Sigmoid colon (tissue), 6 donors: ENCODE measurements at regions not wholly inside any gene's neighbourhood (a gene's known extent, or its start where the extent isn't known, plus 50 kb on each side); places are given as distances from the start of the nearest gene placed in this dataset.

ENCODE experiments used
- DNase-seq: peaks from one replicate; pipeline ENCODE4 v3.0.0-alpha.2; 2019
- H3K27ac ChIP-seq, 4 donors: fragments of 200-600 bp; sonication (generic); one replicate each; pipeline ENCODE4 v1.5.1; 2016 to 2019; ENCODE audit warnings: mild to moderate bottlenecking in 1 of 4
- H3K27me3 ChIP-seq, 3 donors: fragments of 200-600 bp; sonication (generic); one replicate each; pipeline ENCODE4 v1.5.1; 2019; ENCODE audit warnings: mild to moderate bottlenecking in 1 of 3
- H3K36me3 ChIP-seq, 4 donors: fragments of 200-600 bp; sonication (generic); one replicate each; pipeline ENCODE4 v1.5.1; 2016 to 2019
- H3K4me1 ChIP-seq, 4 donors: fragments of 200-600 bp; sonication (generic); one replicate each; pipeline ENCODE4 v1.5.1; 2017 to 2019
- H3K4me3 ChIP-seq, 4 donors: fragments of 200-600 bp; sonication (generic); one replicate each; pipeline ENCODE4 v1.5.1; 2017 to 2019; ENCODE audit warnings: mild to moderate bottlenecking in 2 of 4, moderate library complexity in 1 of 4
- H3K9me3 ChIP-seq, 4 donors: fragments of 200-600 bp in 3 of 4; sonication (generic) in 3 of 4; one replicate each; pipeline versions ENCODE4 v1.5.1 to v1.6.1; 2013 to 2019
- CTCF ChIP-seq, 4 experiments: fragments of 450-650 bp in 3 of 4; fragments of 200-600 bp in 1 of 4; IDR thresholded peaks; one replicate each; pipeline ENCODE4 v1.5.1; 2016 to 2019; ENCODE audit warnings: antibody characterized with exemption in 4 of 4, mild to moderate bottlenecking in 3 of 4, moderate library complexity in 2 of 4
- EP300 ChIP-seq, 4 donors: sonication (generic); formaldehyde crosslinking; IDR thresholded peaks; one replicate each; pipeline ENCODE4 v1.6.1; 2017; ENCODE audit warnings: antibody characterized with exemption in 4 of 4
- POLR2A ChIP-seq, 2 donors: fragments of 450-650 bp; IDR thresholded peaks; one replicate each; pipeline ENCODE4 v1.6.1; 2016; ENCODE audit warnings: antibody characterized with exemption in 2 of 2, mild to moderate bottlenecking in 2 of 2, moderate library complexity in 2 of 2
- POLR2AphosphoS5 ChIP-seq, 4 donors: sonication (generic); formaldehyde crosslinking; IDR thresholded peaks; one replicate each; pipeline ENCODE4 v1.6.1; 2017; ENCODE audit warnings: antibody characterized with exemption in 4 of 4
- WGBS, 2 donors: extraction: QIAGEN DNeasy Blood & Tissue Kit; methylation state at CpG; one replicate each; pipeline ENCODE4 v1.1.7; 2013; 5-methylcytosine and 5-hydroxymethylcytosine counted together
- intact Hi-C: fragments of 100-400 bp; cut with DNase I; formaldehyde crosslinking; loops from one replicate; pipeline ENCODE4 v1.15.1; 2023
- donor health status: healthy with polysubstance abuse.
- donor health status: healthy.

GRCh38 chr4:110682311-110682710 is 59.4 kb upstream of the PITX2 start:
- Histone ChIP-seq H3K27me3 (no peaks in the 10 kb centered on the region), H3K4me1 (no peaks in the 10 kb centered on the region), H3K9me3 (no peaks in the 10 kb centered on the region), H3K36me3 (no peaks in the 10 kb centered on the region), H3K4me3 (no peak overlapping the region), H3K27ac (no peak overlapping the region)
- DNase-seq = no peak
- WGBS, 2 donors = 73 to 83% methylated on average over 1 of the region's 1 CpG
- intact Hi-C loops = no loop called here
- TF ChIP-seq POLR2A (IDR thresholded peaks at IDR 0.05) = no peak

DNA sequence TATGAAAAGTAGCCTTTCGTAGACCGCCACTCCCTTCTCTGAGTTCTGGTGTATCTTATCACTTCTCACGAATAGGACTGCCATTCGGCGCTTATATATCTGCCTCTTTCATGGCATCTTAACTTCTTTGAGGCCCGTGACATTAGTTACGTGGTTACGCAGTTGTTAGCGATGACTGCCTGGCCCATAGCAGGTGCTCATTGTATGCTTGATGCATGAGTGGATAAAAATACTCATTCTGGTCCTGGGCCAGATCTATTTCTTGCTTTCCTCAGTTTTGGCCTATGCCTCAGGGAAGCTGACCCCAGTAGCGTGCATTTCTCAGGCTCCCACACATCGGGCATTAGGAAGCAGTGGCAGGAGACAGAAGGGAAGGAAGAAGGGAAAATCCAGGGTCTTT is 60.7 kb upstream of the PITX2 start:
- intact Hi-C loops = no loop called here
- Histone ChIP-seq H3K9me3 (no peaks in the 10 kb centered on the region), H3K4me3 (no peak overlapping the region), H3K27me3 (no peaks in the 10 kb centered on the region), H3K27ac (no peak overlapping the region), H3K4me1 (no peaks in the 10 kb centered on the region), H3K36me3 (no peaks in the 10 kb centered on the region)
- WGBS, 2 donors = 95 to 97% methylated on average over 11 of the region's 11 CpGs
- TF ChIP-seq POLR2AphosphoS5 (IDR thresholded peaks at IDR 0.05) (no peak), POLR2A (IDR thresholded peaks at IDR 0.05) (no peak), EP300 (IDR thresholded peaks at IDR 0.05) (no peak), CTCF (IDR thresholded peaks at IDR 0.05) (no peak)
- DNase-seq = no peak

- intact Hi-C loops = no loop called here
- Histone ChIP-seq H3K4me3 (no peak overlapping the region), H3K4me1 (no peaks in the 10 kb centered on the region), H3K36me3 (no peaks in the 10 kb centered on the region), H3K9me3 (no peaks in the 10 kb centered on the region), H3K27me3 (no peaks in the 10 kb centered on the region), H3K27ac (no peak overlapping the region)
- WGBS, 2 donors = 94 to 96% methylated on average over 6 of the region's 6 CpGs
- DNase-seq = no peak
- TF ChIP-seq CTCF (IDR thresholded peaks at IDR 0.05) = no peak
- no peak for TF ChIP-seq POLR2AphosphoS5 (IDR thresholded peaks at IDR 0.05)
- no peak for TF ChIP-seq POLR2A (IDR thresholded peaks at IDR 0.05)
- no peak for TF ChIP-seq EP300 (IDR thresholded peaks at IDR 0.05)
These were observed 79.4 kb upstream of the PITX2 start for GRCh38 chr4:110702326-110702725.

DNA sequence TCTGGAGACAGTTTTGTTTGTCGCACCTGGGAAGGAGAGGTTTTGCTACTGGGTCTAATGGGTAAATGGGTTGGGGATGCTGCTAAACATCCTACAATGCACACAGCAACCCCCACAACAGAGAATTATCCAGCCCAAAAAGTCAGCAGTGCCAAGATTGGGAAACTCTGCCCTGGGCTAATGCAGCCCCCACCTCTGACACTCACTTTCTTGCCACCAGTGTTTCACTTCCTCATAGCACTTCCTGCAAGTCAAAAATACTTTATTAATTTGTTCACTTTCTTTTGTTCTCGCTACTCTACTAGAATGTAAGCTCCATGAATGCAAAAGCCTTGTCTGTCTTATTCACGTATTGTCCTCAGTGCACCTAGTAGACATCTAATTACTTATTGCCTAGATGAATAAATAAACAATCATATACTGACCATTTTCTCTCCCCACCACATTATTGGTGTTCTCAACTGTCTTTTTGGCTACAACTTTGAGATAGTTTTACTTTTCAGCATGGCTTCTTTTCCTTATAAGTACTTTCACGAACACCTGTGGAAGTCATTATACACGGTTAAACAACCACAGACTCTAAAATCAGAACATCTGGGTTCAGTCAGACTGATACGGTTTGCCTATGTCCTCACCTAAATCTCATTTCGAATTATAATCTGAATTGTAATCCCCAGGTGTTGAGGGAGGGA is 82.0 kb upstream of the PITX2 start:
- WGBS, 2 donors = 76 to 93% methylated on average over 7 of the region's 7 CpGs
- no peak for DNase-seq

DNA sequence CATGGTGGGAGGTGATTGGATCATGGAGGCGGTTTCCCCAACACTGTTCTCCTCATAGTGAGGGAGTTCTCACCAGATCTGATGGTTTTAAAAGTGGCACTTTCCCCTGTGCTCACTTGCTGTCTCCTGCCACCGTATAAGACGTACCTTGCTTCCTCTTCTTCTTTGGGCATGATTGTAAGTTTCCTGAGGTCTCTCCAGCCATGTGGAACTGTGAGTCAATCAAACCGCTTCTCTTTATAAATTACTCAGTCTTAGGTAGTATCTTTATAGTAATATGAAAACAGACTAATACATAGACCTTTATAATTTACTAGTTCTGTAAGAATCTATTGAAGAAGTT is 82.5 kb upstream of the PITX2 start:
- Histone ChIP-seq H3K27ac (no peak overlapping the region), H3K4me3 (no peak overlapping the region), H3K36me3 (no peaks in the 10 kb centered on the region), H3K4me1 (no peaks in the 10 kb centered on the region), H3K9me3 (no peaks in the 10 kb centered on the region), H3K27me3 (no peaks in the 10 kb centered on the region)
- 81 to 90% methylated on average over 4 of the region's 4 CpGs for WGBS, 2 donors
- DNase-seq = no peak
- intact Hi-C loops = no loop called here
- TF ChIP-seq POLR2AphosphoS5 (IDR thresholded peaks at IDR 0.05) (no peak), POLR2A (IDR thresholded peaks at IDR 0.05) (no peak), CTCF (IDR thresholded peaks at IDR 0.05) (no peak), EP300 (IDR thresholded peaks at IDR 0.05) (no peak)

More for the DNA sequence above, 82.0 kb upstream of the PITX2 start:
- Histone ChIP-seq H3K4me1 (no peaks in the 10 kb centered on the region), H3K36me3 (no peaks in the 10 kb centered on the region), H3K4me3 (no peak overlapping the region), H3K27ac (no peak overlapping the region), H3K9me3 (no peaks in the 10 kb centered on the region), H3K27me3 (no peaks in the 10 kb centered on the region)
- TF ChIP-seq POLR2AphosphoS5 (IDR thresholded peaks at IDR 0.05) (no peak), CTCF (IDR thresholded peaks at IDR 0.05) (no peak), EP300 (IDR thresholded peaks at IDR 0.05) (no peak), POLR2A (IDR thresholded peaks at IDR 0.05) (no peak)
- intact Hi-C loops = no loop called here
